ENCODE measurements at regions not wholly inside any gene's neighbourhood (a gene's known extent, or its start where the extent isn't known, plus 50 kb on each side); places are given as distances from the start of the nearest gene placed in this dataset.

DNA sequence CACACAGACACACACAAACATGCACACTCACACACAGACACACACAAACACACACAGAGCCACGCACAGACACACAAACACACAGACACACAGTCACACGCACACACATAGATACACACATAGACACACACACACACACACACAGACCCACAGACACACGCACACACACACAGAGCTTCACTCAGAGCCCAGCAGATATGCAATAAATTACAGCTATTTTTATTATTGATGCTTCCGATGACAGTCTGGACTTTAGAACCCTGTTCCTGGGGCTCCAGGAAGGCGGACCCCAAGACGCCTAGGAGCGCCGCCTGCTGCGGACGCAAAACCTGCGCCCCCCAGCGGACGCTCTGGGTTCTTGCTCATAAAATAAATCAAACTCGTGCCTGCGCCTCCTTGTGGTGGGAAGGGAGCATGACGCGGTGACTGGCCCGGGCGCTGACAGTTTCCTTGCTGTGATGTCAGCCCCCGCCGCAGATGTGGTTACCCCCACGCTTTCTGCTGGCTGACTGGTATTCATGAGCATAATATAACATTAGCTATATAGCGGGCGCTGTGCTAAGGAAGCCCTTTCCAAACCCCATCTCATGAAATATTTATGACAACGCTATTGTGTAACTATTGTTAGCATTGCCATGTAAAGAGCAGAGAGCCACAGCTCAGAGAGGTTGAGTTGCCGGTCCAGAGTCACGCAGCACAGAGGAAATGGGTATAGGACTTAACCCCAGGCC lies 64.4 kb upstream of the TM9SF2 start:
- in situ Hi-C loops (cut with MboI; ENCODE audit: low sequenced_read_pairs): loop anchor here (10.0 kb wide), 1 partner anchor 52 kb away; no protein-coding TSS in a partner anchor

GRCh38 chr13:99439048-99439447 lies 62.2 kb upstream of the TM9SF2 start:
- in situ Hi-C loops (cut with MboI; ENCODE audit: low sequenced_read_pairs): loop anchor here (10.0 kb wide), 1 partner anchor 54 kb away; no protein-coding TSS in a partner anchor

GRCh38 chr13:99439850-99440604 lies 61.2 kb upstream of the TM9SF2 start:
- in situ Hi-C loops (cut with MboI; ENCODE audit: low sequenced_read_pairs): loop anchor here (10.0 kb wide), 1 partner anchor 55 kb away; no protein-coding TSS in a partner anchor

DNA sequence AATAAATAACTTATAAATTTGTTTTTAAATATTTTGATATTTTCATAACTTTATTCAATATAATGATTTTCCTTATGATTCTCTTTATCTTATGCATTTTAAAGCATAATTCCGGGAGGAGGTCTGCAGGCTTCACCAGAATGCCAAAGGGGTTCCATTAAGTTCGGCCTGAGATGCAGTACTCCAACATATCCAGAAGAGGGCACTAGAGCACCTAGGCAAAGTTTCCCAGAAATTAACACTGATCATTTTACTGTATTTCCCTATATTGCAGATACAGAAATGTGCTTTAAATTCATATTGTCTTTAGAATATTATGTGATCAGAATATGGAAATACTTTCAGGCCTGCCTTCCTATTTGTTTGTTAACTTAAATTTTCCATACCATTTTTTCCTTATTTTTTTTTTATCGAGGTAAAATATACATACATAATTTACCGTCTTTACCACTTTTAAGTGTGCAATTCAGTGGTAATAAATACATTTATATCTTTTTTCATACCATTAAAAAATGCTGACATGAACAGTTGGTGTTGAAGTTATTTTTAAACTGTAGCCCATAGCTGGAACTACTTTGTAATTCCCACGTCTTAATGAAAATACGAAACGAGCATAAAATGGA lies 58.9 kb upstream of the TM9SF2 start:
- in situ Hi-C loops (cut with MboI; ENCODE audit: low sequenced_read_pairs): no loop called here

DNA sequence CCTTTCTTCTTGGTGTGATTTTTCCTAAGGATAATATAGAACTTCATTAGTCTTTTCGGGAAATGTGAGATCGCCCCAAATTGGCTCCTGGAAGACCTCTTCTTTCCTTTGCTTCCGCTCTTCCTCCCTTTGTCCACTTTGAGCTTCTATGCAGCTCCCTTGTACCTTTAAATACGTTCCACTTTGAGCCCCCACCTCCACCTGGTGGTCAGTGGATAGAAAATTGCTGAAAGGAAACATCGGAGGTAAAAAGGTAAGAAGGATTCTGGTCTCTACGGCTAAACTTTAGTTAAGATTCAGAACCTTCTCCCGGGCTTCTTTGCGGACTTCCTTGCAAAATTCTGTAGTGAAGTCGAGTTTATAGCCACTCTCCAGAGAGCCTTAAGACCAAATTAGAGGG lies 55.0 kb upstream of the TM9SF2 start:
- in situ Hi-C loops (cut with MboI; ENCODE audit: low sequenced_read_pairs): no loop called here

DNA sequence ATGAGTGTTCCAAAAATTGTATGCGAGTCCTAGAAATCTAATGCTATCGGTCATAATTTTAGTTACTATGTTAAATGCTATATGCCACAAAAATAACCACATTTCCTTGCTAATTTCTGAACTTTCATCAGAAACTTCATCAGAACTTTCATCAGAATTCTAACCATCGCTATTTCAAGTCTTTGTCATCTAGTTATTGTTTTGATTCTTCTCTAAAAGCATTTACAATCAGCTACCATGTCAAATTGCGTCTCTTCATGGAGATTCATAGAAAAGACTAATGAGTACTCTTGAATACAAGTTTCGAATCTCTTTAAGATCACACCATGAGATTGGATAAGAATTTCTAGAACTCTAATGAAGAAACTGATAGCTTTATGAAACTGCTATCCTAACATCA lies 52.7 kb upstream of the TM9SF2 start:
- in situ Hi-C loops (cut with MboI; ENCODE audit: low sequenced_read_pairs): no loop called here

DNA sequence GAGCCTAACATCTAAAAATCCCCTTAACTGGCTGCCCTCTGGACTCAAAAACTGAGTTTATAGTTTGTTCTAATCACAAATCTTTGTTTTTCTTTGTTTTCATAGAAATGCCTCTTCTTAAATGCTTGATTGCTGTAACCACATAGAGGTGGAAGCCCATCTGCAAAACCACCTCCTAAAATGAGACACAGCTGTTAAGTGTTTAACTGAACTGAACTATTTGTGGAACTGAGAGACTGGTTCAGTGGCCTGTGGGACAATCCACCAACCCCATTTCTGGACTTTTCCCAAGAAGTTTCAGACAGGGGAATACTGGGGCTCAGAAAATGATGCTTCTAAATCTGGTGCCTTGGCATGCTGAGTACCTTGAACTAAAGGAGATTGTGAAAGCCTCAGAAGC lies 50.9 kb upstream of the TM9SF2 start:
- in situ Hi-C loops (cut with MboI; ENCODE audit: low sequenced_read_pairs): no loop called here
